Mesothelial cell of epicardium (in vitro differentiated cells): ENCODE measurements at regions not wholly inside any gene's neighbourhood (a gene's known extent, or its start where the extent isn't known, plus 50 kb on each side); places are given as distances from the start of the nearest gene placed in this dataset.
A peak's percentile ranks its signal among the peaks of the same experiment; 100 is the strongest.

ENCODE experiments used
- DNase-seq, 2 experiments: peaks; one replicate each; pipeline ENCODE4 v3.0.0; 2021; ENCODE audit warnings: low spot score in 2 of 2; ENCODE audit not compliant: unreplicated experiment in 2 of 2
- H3K27ac Mint-ChIP-seq: 2 replicates; pipeline ENCODE4 v1.8.0; 2021; ENCODE audit warnings: mixed read lengths
- H3K27me3 Mint-ChIP-seq: 2 replicates; pipeline ENCODE4 v1.8.0; 2021; ENCODE audit warnings: low read depth, mixed read lengths
- H3K36me3 Mint-ChIP-seq: 2 replicates; pipeline ENCODE4 v1.8.0; 2021; ENCODE audit warnings: mixed read lengths
- H3K4me1 Mint-ChIP-seq: 2 replicates; pipeline ENCODE4 v1.8.0; 2021; ENCODE audit warnings: mixed read lengths
- H3K4me3 Mint-ChIP-seq: 2 replicates; pipeline ENCODE4 v1.8.0; 2021; ENCODE audit warnings: mild to moderate bottlenecking, moderate library complexity, mixed read lengths
- H3K9me3 Mint-ChIP-seq: 2 replicates; pipeline ENCODE4 v1.8.0; 2021; ENCODE audit warnings: mixed read lengths
- TF ChIP-seq, protein P1 (sequence below): fragments of 200-600 bp; sonication (generic); IDR thresholded peaks from one replicate; pipeline ENCODE4 v1.5.0; 2021; ENCODE audit warnings: antibody characterized with exemption; ENCODE audit not compliant: unreplicated experiment

DNA sequence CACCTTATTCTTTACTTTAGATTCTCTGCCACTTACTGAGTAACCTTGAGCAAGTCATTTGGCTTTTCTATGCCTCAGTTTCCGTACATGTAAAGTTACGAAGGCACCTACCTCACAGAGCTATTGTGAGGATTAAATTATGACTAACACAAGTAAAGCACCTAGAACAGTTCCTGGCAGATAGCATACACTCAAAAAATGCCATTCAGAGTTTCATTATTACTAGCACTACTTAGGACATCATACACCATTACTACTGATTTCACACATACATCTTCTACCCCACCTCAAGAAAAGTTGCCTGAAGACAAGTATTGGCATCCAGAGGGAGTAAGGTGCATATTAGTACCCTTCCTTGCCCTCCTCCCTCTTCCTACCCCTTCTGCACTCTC lies 107.8 kb downstream of the OGFRL1 start:
- no peak overlapping the region for H3K27ac Mint-ChIP-seq

DNA sequence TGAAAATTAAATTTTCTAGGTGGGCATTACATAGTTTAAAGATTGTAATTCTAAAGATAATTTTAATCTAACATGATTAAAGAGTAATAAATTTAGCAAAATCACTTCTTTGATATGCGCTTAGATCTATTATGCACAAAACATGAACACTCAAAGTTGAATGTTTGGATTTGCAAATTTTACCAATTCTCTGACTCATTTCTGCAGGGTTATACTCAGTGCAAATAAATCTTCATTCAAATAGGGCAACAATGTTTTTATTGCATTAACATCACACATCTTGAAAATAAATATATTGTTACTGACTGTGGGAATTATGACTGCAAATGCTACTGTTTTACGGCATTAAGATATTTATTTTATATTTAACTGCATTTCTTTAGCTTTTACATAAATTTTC lies 110.7 kb downstream of the OGFRL1 start:
- no peak overlapping the region for H3K27ac Mint-ChIP-seq
- peaks cover 7% of the 10 kb centered on the region for H3K36me3 Mint-ChIP-seq
- H3K4me3 Mint-ChIP-seq: no peak overlapping the region
- no peaks in the 10 kb centered on the region for H3K27me3 Mint-ChIP-seq
- no peaks in the 10 kb centered on the region for H3K9me3 Mint-ChIP-seq
- peaks cover 55% of the 10 kb centered on the region for H3K4me1 Mint-ChIP-seq
- DNase-seq: no peak
- TF ChIP-seq, protein P1, sequence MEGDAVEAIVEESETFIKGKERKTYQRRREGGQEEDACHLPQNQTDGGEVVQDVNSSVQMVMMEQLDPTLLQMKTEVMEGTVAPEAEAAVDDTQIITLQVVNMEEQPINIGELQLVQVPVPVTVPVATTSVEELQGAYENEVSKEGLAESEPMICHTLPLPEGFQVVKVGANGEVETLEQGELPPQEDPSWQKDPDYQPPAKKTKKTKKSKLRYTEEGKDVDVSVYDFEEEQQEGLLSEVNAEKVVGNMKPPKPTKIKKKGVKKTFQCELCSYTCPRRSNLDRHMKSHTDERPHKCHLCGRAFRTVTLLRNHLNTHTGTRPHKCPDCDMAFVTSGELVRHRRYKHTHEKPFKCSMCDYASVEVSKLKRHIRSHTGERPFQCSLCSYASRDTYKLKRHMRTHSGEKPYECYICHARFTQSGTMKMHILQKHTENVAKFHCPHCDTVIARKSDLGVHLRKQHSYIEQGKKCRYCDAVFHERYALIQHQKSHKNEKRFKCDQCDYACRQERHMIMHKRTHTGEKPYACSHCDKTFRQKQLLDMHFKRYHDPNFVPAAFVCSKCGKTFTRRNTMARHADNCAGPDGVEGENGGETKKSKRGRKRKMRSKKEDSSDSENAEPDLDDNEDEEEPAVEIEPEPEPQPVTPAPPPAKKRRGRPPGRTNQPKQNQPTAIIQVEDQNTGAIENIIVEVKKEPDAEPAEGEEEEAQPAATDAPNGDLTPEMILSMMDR: no peak

More for the DNA sequence above, 107.8 kb downstream of the OGFRL1 start:
- Mint-ChIP-seq H3K36me3 (peaks cover 14% of the 10 kb centered on the region), H3K4me1 (peaks cover 57% of the 10 kb centered on the region), H3K27me3 (no peaks in the 10 kb centered on the region), H3K9me3 (no peaks in the 10 kb centered on the region), H3K4me3 (no peak overlapping the region)
- DNase-seq: no peak
- TF ChIP-seq, protein P1: no peak

DNA sequence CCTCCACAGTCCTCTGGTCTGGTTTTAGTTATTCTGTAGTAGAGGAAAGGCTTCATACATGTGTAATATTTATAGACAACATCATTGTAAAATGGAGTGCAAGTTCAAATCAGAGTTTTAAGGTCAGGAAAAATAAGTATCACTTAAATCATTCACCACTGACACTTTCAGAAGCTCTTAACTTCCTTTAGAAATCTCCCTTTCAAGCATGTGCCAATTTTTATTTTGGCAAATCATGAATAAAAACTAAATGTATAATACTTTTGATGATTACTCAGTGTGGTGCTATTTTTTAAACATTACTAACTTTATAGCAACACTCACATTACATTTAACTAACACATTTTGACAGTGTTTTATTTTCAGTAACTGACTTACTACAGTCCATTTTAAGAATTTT lies 112.2 kb downstream of the OGFRL1 start:
- Mint-ChIP-seq H3K4me1 (peaks cover 59% of the 10 kb centered on the region), H3K4me3 (no peak overlapping the region), H3K36me3 (peaks cover 7% of the 10 kb centered on the region)

DNA sequence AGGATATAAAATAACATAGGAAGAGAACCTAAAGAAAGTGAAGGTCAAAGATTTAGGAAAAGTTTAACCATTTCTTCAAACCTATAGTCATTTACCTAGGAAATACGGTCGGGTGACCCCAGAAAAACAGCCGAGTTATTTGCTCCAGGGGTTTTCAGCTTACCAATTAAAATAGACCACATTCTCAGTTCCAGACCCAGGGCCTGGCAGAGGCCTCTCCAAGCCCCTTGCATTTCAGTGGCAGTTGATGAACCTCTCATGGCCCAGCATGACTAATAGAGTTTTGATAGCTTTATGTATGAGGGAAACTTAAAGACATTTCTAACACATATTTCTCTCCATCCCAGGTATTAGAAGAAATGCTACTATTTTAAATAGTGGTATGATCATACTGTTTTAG lies 113.5 kb downstream of the OGFRL1 start:
- TF ChIP-seq, protein P1: no peak
- peaks cover 65% of the 10 kb centered on the region for H3K4me1 Mint-ChIP-seq

More for the DNA sequence above, 112.2 kb downstream of the OGFRL1 start:
- TF ChIP-seq, protein P1: no peak
- Mint-ChIP-seq H3K27ac (peak overlapping the region; percentile 83), H3K27me3 (no peaks in the 10 kb centered on the region), H3K9me3 (no peaks in the 10 kb centered on the region)
- no peak for DNase-seq

DNA sequence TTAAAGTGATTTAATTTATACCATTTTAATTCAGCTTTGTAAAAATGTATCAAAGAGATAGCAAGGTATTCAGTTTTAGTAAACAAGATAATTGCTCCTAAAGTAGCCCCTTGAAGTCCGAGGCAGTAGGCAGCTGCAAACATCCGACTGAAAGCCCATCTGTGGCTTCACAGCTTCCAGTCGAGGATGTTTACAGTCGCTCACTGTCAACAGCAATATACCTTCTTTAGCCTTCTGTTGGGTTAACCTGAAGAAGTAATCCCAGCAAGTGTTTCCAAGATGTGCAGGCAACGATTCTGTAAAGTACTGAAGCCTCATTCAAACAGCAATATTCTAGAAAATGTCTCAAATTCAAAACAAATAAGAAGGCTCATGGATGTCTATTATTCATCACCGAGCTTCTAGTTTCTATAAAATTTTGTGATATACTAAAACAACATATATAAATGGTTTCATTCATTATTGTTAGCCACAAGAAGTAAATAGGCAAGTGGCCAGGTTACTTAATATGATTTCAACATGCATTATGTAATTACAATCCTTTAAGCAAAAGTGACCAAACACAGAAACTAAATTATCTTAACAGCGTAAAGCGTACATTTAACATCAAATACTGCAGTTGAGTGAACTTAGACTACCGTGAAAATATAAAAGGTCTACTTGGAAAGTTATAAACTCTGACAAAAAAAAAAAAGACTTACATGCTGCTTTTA lies 115.0 kb downstream of the OGFRL1 start:
- peaks cover 75% of the 10 kb centered on the region for H3K4me1 Mint-ChIP-seq
- TF ChIP-seq, protein P1: no peak
- H3K4me3 Mint-ChIP-seq: peak overlapping the region; percentile 60
- H3K36me3 Mint-ChIP-seq: peaks cover under 1% of the 10 kb centered on the region
- no peaks in the 10 kb centered on the region for H3K27me3 Mint-ChIP-seq
- no peak for DNase-seq
- H3K27ac Mint-ChIP-seq: peak overlapping the region; percentile 96
- H3K9me3 Mint-ChIP-seq: no peaks in the 10 kb centered on the region

More for the DNA sequence above, 113.5 kb downstream of the OGFRL1 start:
- Mint-ChIP-seq H3K4me3 (peak overlapping the region; percentile 43), H3K36me3 (peaks cover 7% of the 10 kb centered on the region), H3K27ac (peak overlapping the region; percentile 92), H3K27me3 (no peaks in the 10 kb centered on the region), H3K9me3 (no peaks in the 10 kb centered on the region)
- DNase-seq: no peak
